ENCODE measurements at regions not wholly inside any gene's neighbourhood (a gene's known extent, or its start where the extent isn't known, plus 50 kb on each side); places are given as distances from the start of the nearest gene placed in this dataset.

- DNase-seq, result no peak
These were observed 56.3 kb upstream of the S1PR3 start for GRCh38 chr9:88934876-88935535.

GRCh38 chr9:88936132-88936531 is 55.1 kb upstream of the S1PR3 start:
- DNase-seq, result no peak

- DNase-seq, result no peak
These were observed 54.6 kb upstream of the S1PR3 start for GRCh38 chr9:88936668-88937067.

GRCh38 chr9:88937248-88937647 is 54.0 kb upstream of the S1PR3 start:
- no peak for DNase-seq

- DNase-seq, result no peak
These were observed 53.1 kb upstream of the S1PR3 start for GRCh38 chr9:88938189-88938588.

Measured in stimulated activated CD4-positive, alpha-beta T cell treated with anti-CD3 and anti-CD28 coated beads, Interleukin-1b, Interleukin-23, amount 100 ng/mL, for 48 hours (primary cell).